ENCODE measurements at regions not wholly inside any gene's neighbourhood (a gene's known extent, or its start where the extent isn't known, plus 50 kb on each side); places are given as distances from the start of the nearest gene placed in this dataset.

GRCh38 chr4:10237131-10237530 is 120.5 kb upstream of the WDR1 start:
- TF ChIP-seq ZNF274 (IDR thresholded peaks at IDR 0.05; ENCODE audit: low read depth, low read length) (no peak), YY1 (IDR thresholded peaks at IDR 0.05; ENCODE audit: insufficient read depth, insufficient read length) (no peak)

All from NT2/D1 (cell line).